Psoas muscle (tissue), 7 donors: ENCODE measurements at regions not wholly inside any gene's neighbourhood (a gene's known extent, or its start where the extent isn't known, plus 50 kb on each side); places are given as distances from the start of the nearest gene placed in this dataset.

Experiments used
- ATAC-seq, 4 donors: fragments of 200-7000 bp; cut with Tn5 transposase; one replicate each; pipeline ENCODE4 v1.9.1; 2020; ENCODE audit warnings: moderate library complexity in 3 of 4, mild to moderate bottlenecking in 2 of 4
- DNase-seq, 2 donors: peaks; one replicate each; pipeline ENCODE4 v3.0.0-alpha.2; 2020
- H3K27ac ChIP-seq: fragments of 200-600 bp; one replicate; pipeline ENCODE4 v1.8.0; 2022
- H3K27me3 ChIP-seq, 3 donors: fragments of 200-600 bp in 1 of 3; one replicate each; pipeline versions ENCODE4 v1.6.1 to v1.8.0; 2013 to 2022; ENCODE audit warnings: low read length in 2 of 3, mild to moderate bottlenecking in 2 of 3, moderate library complexity in 1 of 3; ENCODE audit not compliant: insufficient read depth in 3 of 3
- H3K36me3 ChIP-seq, 2 donors: fragments of 200-600 bp in 1 of 2; one replicate each; pipeline versions ENCODE4 v1.6.1 to v1.8.0; 2013 to 2022; ENCODE audit warnings: low read depth in 1 of 2, mild to moderate bottlenecking in 1 of 2, moderate library complexity in 1 of 2; ENCODE audit not compliant: insufficient read depth in 1 of 2
- H3K4me1 ChIP-seq: fragments of 200-600 bp; one replicate; pipeline ENCODE4 v1.8.0; 2022
- H3K4me3 ChIP-seq: fragments of 200-600 bp; one replicate; pipeline ENCODE4 v1.8.0; 2022; ENCODE audit warnings: mild to moderate bottlenecking
- H3K9me3 ChIP-seq: fragments of 200-600 bp; one replicate; pipeline ENCODE4 v1.8.0; 2022
- CTCF ChIP-seq: fragments of 200-600 bp; IDR thresholded peaks from one replicate; pipeline ENCODE4 v1.8.0; 2022; ENCODE audit warnings: antibody characterized with exemption
- WGBS, 3 donors: extraction: QIAGEN DNeasy Blood & Tissue Kit; methylation state at CpG; one replicate each; pipeline versions ENCODE4 v1.1.6 to v1.1.7; 2013; 5-methylcytosine and 5-hydroxymethylcytosine counted together
- intact Hi-C, 2 donors: fragments of 100-400 bp; cut with DNase I; formaldehyde crosslinking; loops; one replicate each; pipeline versions ENCODE4 v1.11.0 to v1.14.2; 2022
- donor health status: healthy with polysubstance abuse.
- donor health status: DM: no; HTN: no; CAD: no; lungs with moderate emphysema.
- donor health status: Bipolar disorder and iron deficiency.
- donor health status: healthy.
- donor health status: DM: yes; HTN: yes; CAD: no.
- donor health status: DM: no; HTN: no; CAD: no.
- donor health status: DM: yes; HTN: yes; CAD: no.

GRCh38 chr2:194700726-194701125 is 956.3 kb upstream of the SLC39A10 start:
- Histone ChIP-seq H3K4me1 (no peaks in the 10 kb centered on the region), H3K4me3 (no peak overlapping the region), H3K27me3 (no peaks in the 10 kb centered on the region), H3K9me3 (no peaks in the 10 kb centered on the region), H3K36me3 (no peaks in the 10 kb centered on the region), H3K27ac (no peak overlapping the region)
- intact Hi-C loops, result no loop called here
- TF ChIP-seq CTCF, result no peak
- DNase-seq (no peak), ATAC-seq (no peak)

- TF ChIP-seq CTCF, result no peak
- 61 to 70% (median 66%) methylated on average over 3 of the region's 3 CpGs for WGBS, 3 donors
Observed at GRCh38 chr2:194700116-194700515, 956.9 kb upstream of the SLC39A10 start.

GRCh38 chr2:194698012-194698411 is 959.0 kb upstream of the SLC39A10 start:
- Histone ChIP-seq H3K27me3 (no peaks in the 10 kb centered on the region), H3K36me3 (no peaks in the 10 kb centered on the region), H3K27ac (no peak overlapping the region), H3K4me3 (no peak overlapping the region), H3K4me1 (no peaks in the 10 kb centered on the region), H3K9me3 (no peaks in the 10 kb centered on the region)
- 43 to 48% (median 45%) methylated on average over 3 of the region's 3 CpGs for WGBS, 3 donors
- TF ChIP-seq CTCF, result no peak
- intact Hi-C loops, result no loop called here
- ATAC-seq (no peak), DNase-seq (no peak)

More at GRCh38 chr2:194700116-194700515, 956.9 kb upstream of the SLC39A10 start:
- DNase-seq (no peak), ATAC-seq (no peak)
- no peaks in the 10 kb centered on the region for H3K27me3 ChIP-seq
- intact Hi-C loops, result no loop called here
- H3K4me3 ChIP-seq, result no peak overlapping the region
- H3K27ac ChIP-seq, result no peak overlapping the region
- H3K4me1 ChIP-seq, result no peaks in the 10 kb centered on the region
- no peaks in the 10 kb centered on the region for H3K36me3 ChIP-seq
- no peaks in the 10 kb centered on the region for H3K9me3 ChIP-seq

GRCh38 chr2:194697439-194697838 is 959.6 kb upstream of the SLC39A10 start:
- H3K4me3 ChIP-seq, result no peak overlapping the region
- intact Hi-C loops, result no loop called here
- no peak overlapping the region for H3K27ac ChIP-seq
- H3K9me3 ChIP-seq, result no peaks in the 10 kb centered on the region
- ATAC-seq (no peak), DNase-seq (no peak)
- H3K36me3 ChIP-seq, result no peaks in the 10 kb centered on the region
- no peaks in the 10 kb centered on the region for H3K27me3 ChIP-seq
- H3K4me1 ChIP-seq, result no peaks in the 10 kb centered on the region
- no peak for TF ChIP-seq CTCF

GRCh38 chr2:194696690-194697089 is 960.3 kb upstream of the SLC39A10 start:
- no peak for TF ChIP-seq CTCF
- no peaks in the 10 kb centered on the region for H3K9me3 ChIP-seq
- H3K27ac ChIP-seq, result no peak overlapping the region
- no peaks in the 10 kb centered on the region for H3K27me3 ChIP-seq
- no peak for DNase-seq
- intact Hi-C loops, result no loop called here
- no peaks in the 10 kb centered on the region for H3K4me1 ChIP-seq
- no peak for ATAC-seq
- H3K4me3 ChIP-seq, result no peak overlapping the region
- no peaks in the 10 kb centered on the region for H3K36me3 ChIP-seq
